Bronchial epithelial cell (primary cell): ENCODE measurements at regions not wholly inside any gene's neighbourhood (a gene's known extent, or its start where the extent isn't known, plus 50 kb on each side); places are given as distances from the start of the nearest gene placed in this dataset.

ENCODE experiments used
- DNase-seq: peaks from one replicate; pipeline ENCODE4 v3.0.0-alpha.2; 2010; ENCODE audit warnings: low read depth
- FAIRE-seq: peaks from 2 replicates; lab custom pipeline; 2011; peaks lifted over from hg19 to GRCh38; lab: Jason Lieb, UNC
- H3K27me3 ChIP-seq: 2 replicates; pipeline ENCODE4 v1.5.1; 2011; ENCODE audit warnings: low read length; ENCODE audit not compliant: control insufficient read depth, insufficient read depth
- H3K36me3 ChIP-seq: 2 replicates; pipeline ENCODE4 v1.5.1; 2011; ENCODE audit warnings: low read length; ENCODE audit not compliant: control insufficient read depth, insufficient read depth
- H3K4me3 ChIP-seq: 2 replicates; pipeline ENCODE4 v1.5.1; 2011; ENCODE audit warnings: mild to moderate bottlenecking, low read depth, low read length, control low read depth
- TF ChIP-seq, protein P1 (sequence below): IDR thresholded peaks from 2 replicates; pipeline ENCODE4 v1.5.1; 2011; ENCODE audit warnings: mild to moderate bottlenecking, moderate library complexity, low read length, control low read depth, inconsistent platforms; ENCODE audit not compliant: insufficient read depth, severe bottlenecking

DNA sequence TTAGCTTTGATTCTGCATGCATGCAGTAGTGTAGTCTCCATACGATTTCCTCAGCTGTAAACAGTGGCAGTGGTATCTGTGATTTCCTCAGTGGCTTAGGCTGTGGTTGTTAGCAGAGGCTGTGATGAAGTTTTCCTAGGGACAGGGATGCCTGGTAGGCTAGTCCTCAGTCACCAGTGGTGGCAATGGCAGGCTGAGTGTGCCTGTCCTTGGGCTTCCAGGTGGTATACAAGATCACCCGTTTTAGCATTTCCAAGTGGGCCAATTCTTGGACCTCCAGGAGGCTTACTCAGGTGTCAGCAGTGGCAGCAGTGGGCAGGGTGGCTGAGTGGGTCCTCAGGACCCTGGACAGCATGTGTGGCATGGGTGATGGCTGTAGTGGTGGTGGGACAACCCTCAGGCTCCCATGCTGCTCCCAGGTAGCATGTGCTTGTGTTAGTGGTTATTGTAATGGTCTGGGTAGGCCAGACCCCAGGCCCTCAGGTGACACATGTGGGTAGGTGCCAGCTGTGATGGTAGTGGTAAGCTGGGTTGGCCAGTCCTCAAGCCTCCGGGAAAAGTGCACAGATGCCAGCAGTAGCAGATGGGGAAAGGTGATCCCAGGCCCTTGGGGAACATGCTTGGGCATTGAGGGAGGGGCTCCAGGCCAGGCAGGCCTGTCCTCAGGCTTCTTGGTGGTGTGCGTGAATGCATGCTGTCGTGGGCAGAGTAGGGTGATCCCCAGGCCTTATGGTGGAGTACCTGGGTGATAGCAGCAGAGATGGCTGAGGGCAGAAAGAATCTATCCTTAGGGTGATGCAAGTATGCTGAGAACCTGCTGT lies 146.5 kb downstream of the PAPOLA start:
- no peaks in the 10 kb centered on the region for H3K36me3 ChIP-seq
- FAIRE-seq, result no peak
- H3K4me3 ChIP-seq, result no peak overlapping the region
- DNase-seq, result no peak
- H3K27me3 ChIP-seq, result no peaks in the 10 kb centered on the region
- TF ChIP-seq, protein P1, sequence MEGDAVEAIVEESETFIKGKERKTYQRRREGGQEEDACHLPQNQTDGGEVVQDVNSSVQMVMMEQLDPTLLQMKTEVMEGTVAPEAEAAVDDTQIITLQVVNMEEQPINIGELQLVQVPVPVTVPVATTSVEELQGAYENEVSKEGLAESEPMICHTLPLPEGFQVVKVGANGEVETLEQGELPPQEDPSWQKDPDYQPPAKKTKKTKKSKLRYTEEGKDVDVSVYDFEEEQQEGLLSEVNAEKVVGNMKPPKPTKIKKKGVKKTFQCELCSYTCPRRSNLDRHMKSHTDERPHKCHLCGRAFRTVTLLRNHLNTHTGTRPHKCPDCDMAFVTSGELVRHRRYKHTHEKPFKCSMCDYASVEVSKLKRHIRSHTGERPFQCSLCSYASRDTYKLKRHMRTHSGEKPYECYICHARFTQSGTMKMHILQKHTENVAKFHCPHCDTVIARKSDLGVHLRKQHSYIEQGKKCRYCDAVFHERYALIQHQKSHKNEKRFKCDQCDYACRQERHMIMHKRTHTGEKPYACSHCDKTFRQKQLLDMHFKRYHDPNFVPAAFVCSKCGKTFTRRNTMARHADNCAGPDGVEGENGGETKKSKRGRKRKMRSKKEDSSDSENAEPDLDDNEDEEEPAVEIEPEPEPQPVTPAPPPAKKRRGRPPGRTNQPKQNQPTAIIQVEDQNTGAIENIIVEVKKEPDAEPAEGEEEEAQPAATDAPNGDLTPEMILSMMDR, result no peak

DNA sequence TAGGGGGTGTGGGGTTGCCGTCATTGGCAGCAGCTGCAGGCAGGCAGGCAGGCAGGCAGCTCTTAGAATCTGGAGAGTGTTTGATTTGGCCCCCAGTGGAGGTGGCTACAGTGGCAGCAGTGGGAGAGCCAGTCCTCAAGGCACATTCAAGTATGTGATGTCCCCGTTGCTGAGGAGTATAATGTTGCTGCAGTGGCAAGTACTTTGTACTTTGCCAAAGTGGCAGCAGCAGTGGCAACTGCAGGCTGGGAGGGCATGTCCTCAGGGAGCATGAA lies 147.1 kb downstream of the PAPOLA start:
- TF ChIP-seq, protein P1, result no peak
- FAIRE-seq, result no peak
- Histone ChIP-seq H3K36me3 (no peaks in the 10 kb centered on the region), H3K4me3 (no peak overlapping the region), H3K27me3 (no peaks in the 10 kb centered on the region)
- no peak for DNase-seq

DNA sequence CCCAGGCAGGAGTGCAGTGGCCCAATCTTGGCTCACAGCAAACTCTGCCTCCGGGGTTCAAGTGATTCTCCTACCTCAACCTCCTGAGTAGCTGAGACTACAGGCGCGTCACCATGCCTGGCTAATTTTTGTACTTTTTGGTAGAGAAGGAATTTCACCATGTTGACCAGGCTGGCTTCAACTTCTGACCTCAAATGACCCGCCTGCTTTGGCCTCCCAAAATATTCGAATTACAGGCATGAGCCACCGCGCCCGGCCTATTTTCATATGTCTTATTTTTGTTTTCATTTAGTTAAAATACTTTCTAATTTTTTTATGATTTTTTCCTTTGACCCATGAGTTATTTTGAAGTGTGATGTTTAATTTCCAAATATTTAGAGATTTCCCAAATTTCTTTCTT lies 143.6 kb upstream of the VRK1 start:
- H3K36me3 ChIP-seq, result no peaks in the 10 kb centered on the region
- H3K27me3 ChIP-seq, result no peaks in the 10 kb centered on the region
- H3K4me3 ChIP-seq, result no peak overlapping the region
- TF ChIP-seq, protein P1, result no peak
- no peak for FAIRE-seq
- DNase-seq, result no peak

DNA sequence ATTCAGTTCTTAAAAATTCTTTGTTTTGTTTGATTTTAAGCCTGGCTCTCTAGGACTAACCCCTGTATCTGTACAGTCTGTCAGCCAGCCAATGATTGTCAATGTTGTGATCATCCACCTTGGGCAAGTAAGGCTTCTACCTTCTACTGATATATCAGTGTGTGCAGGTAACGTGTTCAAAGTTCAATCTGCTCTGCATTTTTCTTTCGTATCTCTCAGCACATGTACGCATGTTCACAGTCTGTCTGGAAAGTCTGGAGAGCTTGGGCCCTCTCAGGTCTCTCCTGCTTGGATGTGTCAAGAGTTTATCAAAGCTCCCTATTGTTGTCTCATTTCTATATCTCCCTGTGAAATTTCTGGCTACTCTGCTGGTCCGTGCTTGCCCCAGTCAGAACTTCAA lies 138.6 kb upstream of the VRK1 start:
- H3K27me3 ChIP-seq, result no peaks in the 10 kb centered on the region
- DNase-seq (no peak), FAIRE-seq (no peak)
- H3K36me3 ChIP-seq, result no peaks in the 10 kb centered on the region
- TF ChIP-seq, protein P1, result no peak
- no peak overlapping the region for H3K4me3 ChIP-seq

DNA sequence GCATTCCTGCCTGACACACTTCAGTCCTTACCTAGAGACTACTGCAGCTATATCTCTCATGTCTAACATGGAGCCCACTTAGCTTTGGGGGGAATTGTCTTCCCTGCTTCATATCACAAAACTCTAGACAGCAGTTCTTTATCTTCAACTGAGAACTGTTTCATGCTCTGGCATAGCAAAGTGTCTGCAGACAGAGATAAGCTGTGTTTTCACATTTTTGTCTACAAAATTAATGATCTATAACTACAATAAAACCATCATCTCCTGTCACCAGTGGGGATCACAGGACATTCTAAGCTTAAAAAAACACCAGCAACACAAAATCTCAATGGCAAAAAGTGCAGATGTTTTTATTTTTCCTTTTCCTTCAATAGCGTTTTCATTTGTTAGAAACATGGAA lies 137.1 kb upstream of the VRK1 start:
- H3K4me3 ChIP-seq, result no peak overlapping the region
- TF ChIP-seq, protein P1, result no peak

DNA sequence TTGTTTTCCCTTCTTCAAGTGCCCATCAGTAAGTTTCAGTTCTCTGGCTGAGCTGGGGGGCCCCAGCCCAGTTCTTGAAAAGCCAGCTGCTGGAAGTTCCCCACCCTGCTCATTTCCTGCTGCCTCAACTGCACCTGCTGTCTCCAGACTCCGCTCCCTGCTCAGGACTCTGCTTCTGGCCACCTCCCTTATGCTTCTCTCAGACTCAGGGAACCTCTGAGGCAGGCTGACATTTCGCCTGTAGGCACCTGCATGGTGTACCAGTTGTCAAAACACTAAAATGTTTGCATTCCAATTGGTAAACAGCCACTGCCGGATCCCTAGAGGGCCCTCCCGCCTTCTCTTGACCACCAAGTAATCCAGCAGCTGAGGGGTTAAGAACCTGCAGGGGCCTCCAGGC lies 136.5 kb upstream of the VRK1 start:
- no peaks in the 10 kb centered on the region for H3K36me3 ChIP-seq
- no peak overlapping the region for H3K4me3 ChIP-seq
- H3K27me3 ChIP-seq, result no peaks in the 10 kb centered on the region
- DNase-seq, result no peak
- no peak for FAIRE-seq
- TF ChIP-seq, protein P1, result no peak

More for the DNA sequence above, 137.1 kb upstream of the VRK1 start:
- Histone ChIP-seq H3K36me3 (no peaks in the 10 kb centered on the region), H3K27me3 (no peaks in the 10 kb centered on the region)
- no peak for FAIRE-seq
- no peak for DNase-seq
